WTC11 (cell line): ENCODE measurements at regions not wholly inside any gene's neighbourhood (a gene's known extent, or its start where the extent isn't known, plus 50 kb on each side); places are given as distances from the start of the nearest gene placed in this dataset.

Experiments
- ATAC-seq: fragments of 200-7000 bp; cut with Tn5 transposase; 2 replicates; pipeline ENCODE4 v1.10.0; 2021; ENCODE audit warnings: mild to moderate bottlenecking, moderate library complexity
- CTCF ChIA-PET: fragments of 300-600 bp; sonication (Branson Sonifier 250); formaldehyde crosslinking; loops from one replicate; lab custom pipeline; 2021; ENCODE audit warnings: antibody characterized with exemption; lab: Charles Lee
- POLR2A ChIA-PET: fragments of 350-600 bp; sonication (Branson Sonifier 250); formaldehyde crosslinking; loops from one replicate; lab custom pipeline; 2021; ENCODE audit warnings: antibody characterized with exemption; lab: Charles Lee
- DNase-seq: peaks from one replicate; pipeline ENCODE4 v3.0.0; 2021; ENCODE audit warnings: low spot score
- H3K27ac Mint-ChIP-seq: 2 replicates; pipeline ENCODE4 v1.8.0; 2021; ENCODE audit warnings: mixed read lengths
- H3K27me3 Mint-ChIP-seq: 2 replicates; pipeline ENCODE4 v1.8.0; 2021; ENCODE audit warnings: low read depth, mild to moderate bottlenecking, moderate library complexity, mixed read lengths
- H3K36me3 Mint-ChIP-seq: 2 replicates; pipeline ENCODE4 v1.8.0; 2021; ENCODE audit warnings: mixed read lengths
- H3K4me1 Mint-ChIP-seq: 2 replicates; pipeline ENCODE4 v1.8.0; 2022; ENCODE audit warnings: mixed read lengths
- H3K4me3 Mint-ChIP-seq: 2 replicates; pipeline ENCODE4 v1.8.0; 2021; ENCODE audit warnings: mild to moderate bottlenecking, moderate library complexity, mixed read lengths
- H3K9me3 Mint-ChIP-seq: 2 replicates; pipeline ENCODE4 v1.8.0; 2021; ENCODE audit warnings: mixed read lengths
- CBFB ChIP-seq: sonication (generic); formaldehyde crosslinking; IDR thresholded peaks from 2 replicates; pipeline ENCODE4 v1.8.1; 2022; ENCODE audit warnings: mild to moderate bottlenecking, low read depth, missing genetic modification reagents
- CREM ChIP-seq: sonication (generic); formaldehyde crosslinking; IDR thresholded peaks from 2 replicates; pipeline ENCODE4 v1.8.1; 2022; ENCODE audit warnings: mild to moderate bottlenecking, missing genetic modification reagents, moderate library complexity
- E2F1 ChIP-seq: sonication (generic); formaldehyde crosslinking; IDR thresholded peaks from 2 replicates; pipeline ENCODE4 v1.8.0; 2022; ENCODE audit warnings: mild to moderate bottlenecking, missing genetic modification reagents
- E2F4 ChIP-seq: sonication (generic); formaldehyde crosslinking; IDR thresholded peaks from 2 replicates; pipeline ENCODE4 v1.8.1; 2022; ENCODE audit warnings: low read depth, mild to moderate bottlenecking, moderate library complexity, missing genetic modification reagents, borderline replicate concordance
- ETV6 ChIP-seq: sonication (generic); formaldehyde crosslinking; IDR thresholded peaks from 2 replicates; pipeline ENCODE4 v1.8.1; 2022; ENCODE audit warnings: mild to moderate bottlenecking, missing genetic modification reagents
- GRHL2 ChIP-seq: fragments of 250-450 bp; sonication (Bioruptor Pico); IDR thresholded peaks from 2 replicates; pipeline ENCODE4 v1.8.0; 2022; ENCODE audit warnings: mild to moderate bottlenecking, moderate library complexity; ENCODE audit not compliant: insufficient replicate concordance, severe bottlenecking
- IRF1 ChIP-seq: sonication (generic); formaldehyde crosslinking; IDR thresholded peaks from 2 replicates; pipeline ENCODE4 v1.8.0; 2023; ENCODE audit warnings: missing genetic modification reagents
- MAX ChIP-seq: sonication (generic); formaldehyde crosslinking; IDR thresholded peaks from 2 replicates; pipeline ENCODE4 v1.8.0; 2022; ENCODE audit warnings: mild to moderate bottlenecking, missing genetic modification reagents
- MYBL2 ChIP-seq: sonication (generic); formaldehyde crosslinking; IDR thresholded peaks from 2 replicates; pipeline ENCODE4 v1.8.1; 2023; ENCODE audit warnings: mild to moderate bottlenecking, moderate library complexity, missing genetic modification reagents
- NFATC4 ChIP-seq: fragments of 250-450 bp; sonication (Bioruptor Pico); IDR thresholded peaks from 2 replicates; pipeline ENCODE4 v1.9.0; 2021; ENCODE audit warnings: mild to moderate bottlenecking
- NR2C2 ChIP-seq: sonication (generic); formaldehyde crosslinking; IDR thresholded peaks from 2 replicates; pipeline ENCODE4 v1.8.0; 2022; ENCODE audit warnings: mild to moderate bottlenecking, missing genetic modification reagents
- NR3C1 ChIP-seq: sonication (generic); formaldehyde crosslinking; conservative IDR thresholded peaks from 2 replicates; pipeline ENCODE4 v1.8.1; 2023; ENCODE audit warnings: low read depth, mild to moderate bottlenecking, missing genetic modification reagents
- RORB ChIP-seq: fragments of 250-450 bp; sonication (Bioruptor Pico); IDR thresholded peaks from 2 replicates; pipeline ENCODE4 v1.9.0; 2021; ENCODE audit warnings: mild to moderate bottlenecking
- TEAD1 ChIP-seq: sonication (generic); formaldehyde crosslinking; IDR thresholded peaks from 2 replicates; pipeline ENCODE4 v1.8.0; 2022; ENCODE audit warnings: mild to moderate bottlenecking, missing genetic modification reagents
- TEAD4 ChIP-seq: sonication (generic); formaldehyde crosslinking; IDR thresholded peaks from 2 replicates; pipeline ENCODE4 v1.8.0; 2022; ENCODE audit warnings: mild to moderate bottlenecking, missing genetic modification reagents
- USF2 ChIP-seq: sonication (generic); formaldehyde crosslinking; IDR thresholded peaks from 2 replicates; pipeline ENCODE4 v1.8.1; 2023; ENCODE audit warnings: mild to moderate bottlenecking, missing genetic modification reagents, moderate library complexity
- ZNF138 ChIP-seq: sonication (generic); formaldehyde crosslinking; conservative IDR thresholded peaks from 2 replicates; pipeline ENCODE4 v1.8.1; 2022; ENCODE audit warnings: mild to moderate bottlenecking, moderate library complexity, missing genetic modification reagents
- ZNF232 ChIP-seq: sonication (generic); formaldehyde crosslinking; IDR thresholded peaks from 2 replicates; pipeline ENCODE4 v1.8.0; 2022; ENCODE audit warnings: mild to moderate bottlenecking, missing genetic modification reagents
- ZNF317 ChIP-seq: sonication (generic); formaldehyde crosslinking; IDR thresholded peaks from 2 replicates; pipeline ENCODE4 v1.8.1; 2023; ENCODE audit warnings: low read depth, mild to moderate bottlenecking, moderate library complexity, missing genetic modification reagents, borderline replicate concordance
- ZNF396 ChIP-seq: fragments of 250-450 bp; sonication (Bioruptor Pico); IDR thresholded peaks from 2 replicates; pipeline ENCODE4 v1.8.0; 2021; ENCODE audit warnings: mild to moderate bottlenecking, moderate library complexity, borderline replicate concordance
- ZNF416 ChIP-seq: fragments of 250-450 bp; sonication (Bioruptor Pico); IDR thresholded peaks from 2 replicates; pipeline ENCODE4 v1.9.0; 2021; ENCODE audit warnings: mild to moderate bottlenecking, inconsistent platforms
- ZSCAN18 ChIP-seq: fragments of 250-450 bp; sonication (Bioruptor Pico); IDR thresholded peaks from 2 replicates; pipeline ENCODE4 v2.1.2; 2022; ENCODE audit warnings: mild to moderate bottlenecking, moderate library complexity
- TF ChIP-seq, protein P1 (sequence below): sonication (generic); formaldehyde crosslinking; IDR thresholded peaks from 2 replicates; pipeline ENCODE4 v1.8.0; 2023; ENCODE audit warnings: mild to moderate bottlenecking, missing genetic modification reagents
- TF ChIP-seq, protein P2 (sequence below): sonication (generic); formaldehyde crosslinking; IDR thresholded peaks from 2 replicates; pipeline ENCODE4 v1.8.0; 2022; ENCODE audit warnings: mild to moderate bottlenecking, missing genetic modification reagents
- TF ChIP-seq, protein P3 (sequence below): sonication (generic); formaldehyde crosslinking; IDR thresholded peaks from 2 replicates; pipeline ENCODE4 v1.8.1; 2023; ENCODE audit warnings: mild to moderate bottlenecking, missing genetic modification reagents

- ChIA-PET POLR2A (no interaction called here), CTCF (no interaction called here)
- no peak overlapping the region for H3K4me3 Mint-ChIP-seq
- peaks cover 18% of the 10 kb centered on the region for H3K4me1 Mint-ChIP-seq
- peaks cover 5% of the 10 kb centered on the region for H3K9me3 Mint-ChIP-seq
- no peaks in the 10 kb centered on the region for H3K27me3 Mint-ChIP-seq
- DNase-seq: no peak
- H3K36me3 Mint-ChIP-seq: no peaks in the 10 kb centered on the region
- ATAC-seq: no peak
- no peak overlapping the region for H3K27ac Mint-ChIP-seq
- no peak for TF ChIP-seq NFATC4
- TF ChIP-seq ZNF416 (CRISPR knock-in tag): no peak
- no peak for TF ChIP-seq CREM (CRISPR knock-in tag)
- TF ChIP-seq, protein P1, sequence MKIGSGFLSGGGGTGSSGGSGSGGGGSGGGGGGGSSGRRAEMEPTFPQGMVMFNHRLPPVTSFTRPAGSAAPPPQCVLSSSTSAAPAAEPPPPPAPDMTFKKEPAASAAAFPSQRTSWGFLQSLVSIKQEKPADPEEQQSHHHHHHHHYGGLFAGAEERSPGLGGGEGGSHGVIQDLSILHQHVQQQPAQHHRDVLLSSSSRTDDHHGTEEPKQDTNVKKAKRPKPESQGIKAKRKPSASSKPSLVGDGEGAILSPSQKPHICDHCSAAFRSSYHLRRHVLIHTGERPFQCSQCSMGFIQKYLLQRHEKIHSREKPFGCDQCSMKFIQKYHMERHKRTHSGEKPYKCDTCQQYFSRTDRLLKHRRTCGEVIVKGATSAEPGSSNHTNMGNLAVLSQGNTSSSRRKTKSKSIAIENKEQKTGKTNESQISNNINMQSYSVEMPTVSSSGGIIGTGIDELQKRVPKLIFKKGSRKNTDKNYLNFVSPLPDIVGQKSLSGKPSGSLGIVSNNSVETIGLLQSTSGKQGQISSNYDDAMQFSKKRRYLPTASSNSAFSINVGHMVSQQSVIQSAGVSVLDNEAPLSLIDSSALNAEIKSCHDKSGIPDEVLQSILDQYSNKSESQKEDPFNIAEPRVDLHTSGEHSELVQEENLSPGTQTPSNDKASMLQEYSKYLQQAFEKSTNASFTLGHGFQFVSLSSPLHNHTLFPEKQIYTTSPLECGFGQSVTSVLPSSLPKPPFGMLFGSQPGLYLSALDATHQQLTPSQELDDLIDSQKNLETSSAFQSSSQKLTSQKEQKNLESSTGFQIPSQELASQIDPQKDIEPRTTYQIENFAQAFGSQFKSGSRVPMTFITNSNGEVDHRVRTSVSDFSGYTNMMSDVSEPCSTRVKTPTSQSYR: no peak
- TF ChIP-seq TEAD1 (CRISPR knock-in tag): no peak
- no peak for TF ChIP-seq MAX
- no peak for TF ChIP-seq NR2C2 (CRISPR knock-in tag)
- no peak for TF ChIP-seq ZNF232 (CRISPR knock-in tag)
- TF ChIP-seq ZNF396 (CRISPR knock-in tag): no peak
- TF ChIP-seq ZNF138 (CRISPR knock-in tag): no peak
- TF ChIP-seq, all 79 proteins: peak for 0
These were observed 56.0 kb upstream of the SUCLG2 start for GRCh38 chr3:67710396-67710795.

DNA sequence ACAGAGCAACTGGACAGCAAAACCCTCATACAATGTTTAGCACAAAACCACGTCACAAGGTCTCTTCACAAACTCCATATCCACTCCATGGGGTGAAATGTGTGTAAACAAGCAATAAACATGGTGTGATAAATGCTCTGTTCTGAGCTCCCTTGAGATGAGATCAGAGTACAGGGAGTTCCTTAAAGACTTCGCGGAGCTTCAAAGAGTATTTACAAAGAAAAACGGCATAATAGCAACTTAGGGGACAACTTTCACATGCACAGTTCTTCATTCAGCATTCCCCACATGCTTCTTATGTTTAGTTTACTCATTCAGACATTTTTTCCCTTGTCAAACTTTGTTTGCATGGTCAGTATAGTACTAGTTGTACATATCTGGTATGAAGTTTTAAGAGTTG lies 52.5 kb upstream of the SUCLG2 start:
- H3K27ac Mint-ChIP-seq: no peak overlapping the region
- ChIA-PET POLR2A (no interaction called here), CTCF (interaction anchor here (0.5 kb wide), 1 partner anchor 16 kb away, joined by 4 read pairs; no protein-coding TSS in a partner anchor)
- no peak overlapping the region for H3K4me3 Mint-ChIP-seq
- no peak for DNase-seq
- no peak for ATAC-seq
- H3K27me3 Mint-ChIP-seq: no peaks in the 10 kb centered on the region
- H3K9me3 Mint-ChIP-seq: peaks cover 5% of the 10 kb centered on the region
- no peaks in the 10 kb centered on the region for H3K36me3 Mint-ChIP-seq
- H3K4me1 Mint-ChIP-seq: peaks cover 18% of the 10 kb centered on the region
- no peak for TF ChIP-seq IRF1 (CRISPR knock-in tag)
- no peak for TF ChIP-seq E2F4 (CRISPR knock-in tag)
- TF ChIP-seq, protein P2, sequence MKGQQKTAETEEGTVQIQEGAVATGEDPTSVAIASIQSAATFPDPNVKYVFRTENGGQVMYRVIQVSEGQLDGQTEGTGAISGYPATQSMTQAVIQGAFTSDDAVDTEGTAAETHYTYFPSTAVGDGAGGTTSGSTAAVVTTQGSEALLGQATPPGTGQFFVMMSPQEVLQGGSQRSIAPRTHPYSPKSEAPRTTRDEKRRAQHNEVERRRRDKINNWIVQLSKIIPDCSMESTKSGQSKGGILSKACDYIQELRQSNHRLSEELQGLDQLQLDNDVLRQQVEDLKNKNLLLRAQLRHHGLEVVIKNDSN (CRISPR knock-in tag): no peak
- TF ChIP-seq ZSCAN18 (CRISPR knock-in tag): no peak
- no peak for TF ChIP-seq TEAD4 (CRISPR knock-in tag)
- TF ChIP-seq CBFB (CRISPR knock-in tag): no peak
- no peak for TF ChIP-seq GRHL2
- TF ChIP-seq E2F1 (CRISPR knock-in tag): no peak
- no peak for TF ChIP-seq ETV6 (CRISPR knock-in tag)
- TF ChIP-seq RORB (CRISPR knock-in tag): no peak
- no peak for TF ChIP-seq ZNF416 (CRISPR knock-in tag)
- TF ChIP-seq ZNF317 (CRISPR knock-in tag): no peak
- TF ChIP-seq NR3C1 (CRISPR knock-in tag): no peak
- TF ChIP-seq, protein P3, sequence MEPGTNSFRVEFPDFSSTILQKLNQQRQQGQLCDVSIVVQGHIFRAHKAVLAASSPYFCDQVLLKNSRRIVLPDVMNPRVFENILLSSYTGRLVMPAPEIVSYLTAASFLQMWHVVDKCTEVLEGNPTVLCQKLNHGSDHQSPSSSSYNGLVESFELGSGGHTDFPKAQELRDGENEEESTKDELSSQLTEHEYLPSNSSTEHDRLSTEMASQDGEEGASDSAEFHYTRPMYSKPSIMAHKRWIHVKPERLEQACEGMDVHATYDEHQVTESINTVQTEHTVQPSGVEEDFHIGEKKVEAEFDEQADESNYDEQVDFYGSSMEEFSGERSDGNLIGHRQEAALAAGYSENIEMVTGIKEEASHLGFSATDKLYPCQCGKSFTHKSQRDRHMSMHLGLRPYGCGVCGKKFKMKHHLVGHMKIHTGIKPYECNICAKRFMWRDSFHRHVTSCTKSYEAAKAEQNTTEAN: no peak
- no peak for TF ChIP-seq USF2
- TF ChIP-seq MYBL2 (CRISPR knock-in tag): no peak
